Suprapubic skin (tissue), 4 donors: ENCODE measurements at regions not wholly inside any gene's neighbourhood (a gene's known extent, or its start where the extent isn't known, plus 50 kb on each side); places are given as distances from the start of the nearest gene placed in this dataset.

Experiments used
- EP300 ChIP-seq: sonication (generic); formaldehyde crosslinking; IDR thresholded peaks from one replicate; pipeline ENCODE4 v1.6.1; 2017; ENCODE audit warnings: antibody characterized with exemption
- POLR2A ChIP-seq, 2 donors: fragments of 450-650 bp; IDR thresholded peaks; one replicate each; pipeline ENCODE4 v1.6.1; 2017; ENCODE audit warnings: antibody characterized with exemption in 2 of 2, mild to moderate bottlenecking in 2 of 2, moderate library complexity in 2 of 2
- POLR2AphosphoS5 ChIP-seq, 3 donors: sonication (generic); formaldehyde crosslinking; IDR thresholded peaks; one replicate each; pipeline ENCODE4 v1.6.1; 2017; ENCODE audit warnings: antibody characterized with exemption in 3 of 3
- TF ChIP-seq, protein P1 (sequence below), 2 donors: fragments of 200-600 bp in 1 of 2; fragments of 450-650 bp in 1 of 2; sonication (generic) in 1 of 2; IDR thresholded peaks; one replicate each; pipeline ENCODE4 v1.5.1; 2016 to 2019; ENCODE audit warnings: antibody characterized with exemption in 2 of 2, mild to moderate bottlenecking in 1 of 2, moderate library complexity in 1 of 2

DNA sequence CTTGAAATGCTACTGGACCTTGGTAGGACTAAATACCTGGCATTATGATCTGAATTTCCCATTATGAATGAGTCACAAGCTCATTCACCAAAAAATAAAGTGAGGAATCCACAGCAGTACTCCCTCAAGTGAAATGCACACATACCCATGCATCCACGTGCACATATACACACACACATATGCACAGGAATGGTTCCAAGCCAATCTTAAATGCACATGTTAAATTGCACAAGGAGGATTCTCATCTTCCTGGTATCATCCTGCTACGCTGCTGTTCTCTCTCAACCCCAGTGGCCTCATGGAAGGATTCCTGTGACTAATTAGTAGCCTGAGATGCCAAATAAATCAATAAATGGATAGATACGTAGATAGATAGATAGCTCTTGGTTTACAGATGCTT lies 132.1 kb upstream of the KLF12 start:
- TF ChIP-seq POLR2AphosphoS5 (IDR thresholded peaks at IDR 0.05) (no peak), POLR2A (IDR thresholded peaks at IDR 0.05) (no peak), EP300 (no peak)
- TF ChIP-seq, protein P1, sequence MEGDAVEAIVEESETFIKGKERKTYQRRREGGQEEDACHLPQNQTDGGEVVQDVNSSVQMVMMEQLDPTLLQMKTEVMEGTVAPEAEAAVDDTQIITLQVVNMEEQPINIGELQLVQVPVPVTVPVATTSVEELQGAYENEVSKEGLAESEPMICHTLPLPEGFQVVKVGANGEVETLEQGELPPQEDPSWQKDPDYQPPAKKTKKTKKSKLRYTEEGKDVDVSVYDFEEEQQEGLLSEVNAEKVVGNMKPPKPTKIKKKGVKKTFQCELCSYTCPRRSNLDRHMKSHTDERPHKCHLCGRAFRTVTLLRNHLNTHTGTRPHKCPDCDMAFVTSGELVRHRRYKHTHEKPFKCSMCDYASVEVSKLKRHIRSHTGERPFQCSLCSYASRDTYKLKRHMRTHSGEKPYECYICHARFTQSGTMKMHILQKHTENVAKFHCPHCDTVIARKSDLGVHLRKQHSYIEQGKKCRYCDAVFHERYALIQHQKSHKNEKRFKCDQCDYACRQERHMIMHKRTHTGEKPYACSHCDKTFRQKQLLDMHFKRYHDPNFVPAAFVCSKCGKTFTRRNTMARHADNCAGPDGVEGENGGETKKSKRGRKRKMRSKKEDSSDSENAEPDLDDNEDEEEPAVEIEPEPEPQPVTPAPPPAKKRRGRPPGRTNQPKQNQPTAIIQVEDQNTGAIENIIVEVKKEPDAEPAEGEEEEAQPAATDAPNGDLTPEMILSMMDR (IDR thresholded peaks at IDR 0.05) = no peak
